C4-2B (cell line): ENCODE measurements at regions not wholly inside any gene's neighbourhood (a gene's known extent, or its start where the extent isn't known, plus 50 kb on each side); places are given as distances from the start of the nearest gene placed in this dataset.

Source experiments
- H3K27ac ChIP-seq: fragments of 450-650 bp; 2 replicates; pipeline ENCODE4 v1.5.1; 2017
- ZFX ChIP-seq: fragments of 450-650 bp; IDR thresholded peaks from 2 replicates; pipeline ENCODE4 v1.6.1; 2017
- TF ChIP-seq, protein P1 (sequence below): fragments of 450-650 bp; conservative IDR thresholded peaks from 2 replicates; pipeline ENCODE4 v1.5.1; 2017; ENCODE audit warnings: mild to moderate bottlenecking

DNA sequence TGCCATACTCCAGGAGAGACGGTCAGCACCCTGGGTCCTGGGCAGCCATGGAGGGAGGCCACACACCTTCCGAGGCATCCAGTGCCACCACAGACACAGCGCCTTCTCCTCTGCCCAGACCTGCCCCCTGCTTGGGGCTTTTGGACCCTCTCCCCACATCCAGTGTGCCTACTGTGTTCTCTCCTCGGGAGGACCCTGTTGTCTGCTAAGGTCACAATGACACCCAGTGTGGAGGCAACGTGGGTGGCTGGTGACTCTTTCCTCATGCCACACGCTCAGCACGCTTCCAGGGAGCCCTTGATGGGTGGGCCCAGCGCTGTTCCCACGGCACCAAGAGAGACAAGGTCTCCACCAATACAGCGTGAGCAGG lies 251.9 kb downstream of the EIPR1 start:
- no peak for TF ChIP-seq ZFX
- TF ChIP-seq, protein P1, sequence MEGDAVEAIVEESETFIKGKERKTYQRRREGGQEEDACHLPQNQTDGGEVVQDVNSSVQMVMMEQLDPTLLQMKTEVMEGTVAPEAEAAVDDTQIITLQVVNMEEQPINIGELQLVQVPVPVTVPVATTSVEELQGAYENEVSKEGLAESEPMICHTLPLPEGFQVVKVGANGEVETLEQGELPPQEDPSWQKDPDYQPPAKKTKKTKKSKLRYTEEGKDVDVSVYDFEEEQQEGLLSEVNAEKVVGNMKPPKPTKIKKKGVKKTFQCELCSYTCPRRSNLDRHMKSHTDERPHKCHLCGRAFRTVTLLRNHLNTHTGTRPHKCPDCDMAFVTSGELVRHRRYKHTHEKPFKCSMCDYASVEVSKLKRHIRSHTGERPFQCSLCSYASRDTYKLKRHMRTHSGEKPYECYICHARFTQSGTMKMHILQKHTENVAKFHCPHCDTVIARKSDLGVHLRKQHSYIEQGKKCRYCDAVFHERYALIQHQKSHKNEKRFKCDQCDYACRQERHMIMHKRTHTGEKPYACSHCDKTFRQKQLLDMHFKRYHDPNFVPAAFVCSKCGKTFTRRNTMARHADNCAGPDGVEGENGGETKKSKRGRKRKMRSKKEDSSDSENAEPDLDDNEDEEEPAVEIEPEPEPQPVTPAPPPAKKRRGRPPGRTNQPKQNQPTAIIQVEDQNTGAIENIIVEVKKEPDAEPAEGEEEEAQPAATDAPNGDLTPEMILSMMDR: no peak
- H3K27ac ChIP-seq: no peak overlapping the region

DNA sequence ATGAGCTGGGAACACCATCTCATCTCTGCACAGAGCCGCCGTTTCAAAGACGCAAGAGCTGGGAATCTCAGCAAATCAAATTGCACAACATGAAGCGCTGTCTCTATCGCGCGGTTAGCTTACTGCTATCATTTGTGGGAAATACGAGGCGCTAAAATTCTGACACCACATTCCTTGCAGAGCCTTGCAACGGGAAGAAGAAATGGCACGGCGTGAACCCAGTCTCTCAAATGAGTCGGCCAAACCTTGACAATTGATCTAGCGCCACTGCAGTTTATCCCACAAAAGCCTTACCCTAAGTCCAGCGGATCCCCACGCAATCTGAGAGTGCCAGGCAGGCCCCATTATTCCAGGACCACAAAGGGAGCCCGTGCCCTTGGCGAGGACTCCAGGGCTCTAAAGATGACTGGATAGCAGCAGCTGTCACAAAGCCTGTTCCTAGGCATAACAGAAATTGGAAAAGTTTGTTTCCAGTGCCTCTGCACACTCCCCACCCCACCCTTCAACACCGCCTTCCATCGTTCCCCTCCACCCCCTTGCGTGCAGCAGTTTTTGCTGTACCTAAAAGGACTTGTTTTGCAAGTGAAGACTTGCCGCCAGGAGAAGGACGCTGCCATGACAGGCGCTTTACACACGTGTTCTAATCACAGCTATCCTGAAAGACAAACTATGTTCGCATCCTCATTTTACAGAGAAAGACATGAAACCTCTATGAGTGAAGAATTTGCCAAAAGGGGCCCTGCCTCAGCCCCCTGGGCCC lies 252.4 kb downstream of the EIPR1 start:
- TF ChIP-seq, protein P1: no peak
- TF ChIP-seq ZFX: no peak

DNA sequence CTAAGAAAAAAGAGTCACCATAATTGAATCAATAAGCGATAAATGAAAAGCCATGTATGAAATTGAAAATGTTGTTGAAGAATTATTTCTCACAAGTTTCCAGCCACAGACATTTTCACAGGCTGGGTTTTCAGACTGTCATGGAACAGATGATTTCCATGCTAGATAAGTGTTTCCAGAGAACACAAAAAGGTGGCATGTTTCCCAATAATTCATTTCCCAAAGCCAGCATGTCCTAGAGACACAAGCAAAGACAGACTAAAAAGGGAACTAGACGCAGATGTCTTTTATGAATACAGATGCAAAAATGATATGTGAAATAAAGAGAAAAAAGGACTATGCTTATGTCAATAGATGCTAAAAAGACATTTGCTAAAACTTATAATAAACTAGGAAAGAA lies 255.1 kb downstream of the EIPR1 start:
- no peak for TF ChIP-seq ZFX
- no peak overlapping the region for H3K27ac ChIP-seq

More for the DNA sequence above, 252.4 kb downstream of the EIPR1 start:
- H3K27ac ChIP-seq: no peak overlapping the region

DNA sequence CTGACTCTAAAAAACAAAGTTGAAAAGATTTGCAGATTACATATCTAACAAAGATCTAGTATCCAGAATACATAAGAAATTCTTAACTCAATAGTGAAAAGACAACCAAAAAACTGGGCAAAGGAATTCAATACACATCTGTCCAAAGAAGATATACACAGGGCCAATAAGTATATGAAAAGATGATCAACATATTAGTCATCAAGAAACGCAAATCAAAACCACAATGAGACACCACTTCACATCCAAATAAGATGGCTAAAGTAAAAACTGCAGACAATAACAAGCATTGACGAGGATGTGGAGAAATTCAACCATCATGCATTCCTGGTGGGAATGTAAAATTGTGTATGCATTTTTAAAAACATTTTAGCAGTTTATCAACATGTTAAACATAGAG lies 256.0 kb downstream of the EIPR1 start:
- no peak for TF ChIP-seq ZFX
- TF ChIP-seq, protein P1: no peak
- no peak overlapping the region for H3K27ac ChIP-seq

DNA sequence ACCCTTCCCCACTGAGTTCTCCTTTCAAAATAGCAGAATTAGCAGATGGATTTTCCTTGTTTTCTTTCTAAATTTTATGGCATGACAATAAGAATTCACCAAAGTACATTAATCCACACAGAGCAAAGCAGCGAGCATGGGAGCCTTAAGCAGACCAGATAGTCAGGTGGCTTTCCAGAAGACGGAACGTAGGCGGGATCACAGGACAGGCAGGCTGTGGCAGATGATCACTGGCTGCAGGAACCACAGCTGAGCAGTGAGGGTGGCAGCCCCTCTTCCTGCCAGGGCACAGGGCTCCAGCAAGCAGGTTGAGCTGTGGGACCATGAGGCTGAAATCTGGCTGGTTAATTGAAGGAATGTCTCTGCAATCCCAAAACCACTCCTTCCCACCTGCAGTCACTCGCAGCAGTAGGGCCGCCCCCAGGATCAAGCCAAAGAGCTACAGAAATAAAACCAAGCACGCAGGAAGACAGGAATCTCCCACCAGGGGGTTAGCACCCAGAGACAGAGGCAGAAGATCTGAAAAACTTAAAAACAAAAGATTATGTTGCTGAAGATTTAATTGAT lies 259.9 kb downstream of the EIPR1 start:
- no peak overlapping the region for H3K27ac ChIP-seq
- TF ChIP-seq, protein P1: no peak
- TF ChIP-seq ZFX: no peak

DNA sequence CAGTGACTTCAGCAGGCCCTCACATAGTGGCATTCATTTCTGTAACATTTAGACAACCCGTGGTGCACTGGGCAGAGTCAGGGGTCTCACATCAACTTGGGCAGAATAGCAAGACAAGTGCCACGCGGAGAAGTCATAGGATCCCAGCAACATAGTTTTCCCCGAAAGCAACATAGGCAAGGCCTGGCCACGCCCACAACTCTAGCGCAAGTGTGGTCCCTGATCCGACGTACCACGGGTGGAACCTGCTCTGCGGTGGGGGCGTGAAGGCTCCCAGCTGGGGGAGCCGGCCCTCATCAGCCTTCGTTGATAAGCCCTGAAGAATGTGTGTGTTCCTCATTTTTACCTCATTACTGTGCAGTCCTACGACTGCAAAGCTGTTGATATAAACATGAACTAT lies 261.2 kb downstream of the EIPR1 start:
- H3K27ac ChIP-seq: no peak overlapping the region
- TF ChIP-seq ZFX: no peak

DNA sequence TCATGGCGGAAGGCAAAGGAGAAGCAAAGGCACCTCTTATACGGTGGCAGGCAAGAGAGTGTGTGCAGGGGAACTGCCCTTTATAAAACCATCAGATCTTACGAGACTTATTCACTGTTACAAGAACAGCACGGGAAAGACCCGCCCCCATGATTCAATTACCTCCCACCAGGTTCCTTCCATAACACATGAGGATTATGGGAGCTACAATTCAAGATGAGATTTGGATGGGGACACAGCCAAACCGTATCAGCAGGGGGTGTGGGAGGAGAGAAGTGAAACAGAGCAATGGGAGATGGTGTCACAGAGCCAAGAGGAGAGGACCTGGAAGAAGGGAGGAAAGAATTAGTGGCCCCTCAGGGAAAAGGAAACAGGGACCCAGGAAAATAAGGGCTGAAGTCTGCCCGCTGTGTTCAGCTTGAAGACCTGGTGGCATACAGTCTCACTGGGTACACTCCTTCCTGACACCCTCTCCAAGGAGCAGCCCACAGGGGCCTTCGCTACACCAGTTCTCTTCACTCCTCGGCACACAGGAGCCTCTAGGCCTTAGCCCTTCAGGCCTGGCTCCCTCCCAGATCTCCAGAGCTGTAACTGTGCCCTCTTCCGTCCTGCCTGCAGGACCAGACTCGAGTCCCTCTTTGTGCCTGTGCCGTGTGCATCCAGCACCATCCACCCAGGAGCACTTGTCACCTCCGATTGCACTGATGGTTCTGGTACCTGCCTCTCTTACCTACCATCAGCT lies 262.1 kb downstream of the EIPR1 start:
- TF ChIP-seq, protein P1: no peak
- no peak for TF ChIP-seq ZFX
- H3K27ac ChIP-seq: no peak overlapping the region

DNA sequence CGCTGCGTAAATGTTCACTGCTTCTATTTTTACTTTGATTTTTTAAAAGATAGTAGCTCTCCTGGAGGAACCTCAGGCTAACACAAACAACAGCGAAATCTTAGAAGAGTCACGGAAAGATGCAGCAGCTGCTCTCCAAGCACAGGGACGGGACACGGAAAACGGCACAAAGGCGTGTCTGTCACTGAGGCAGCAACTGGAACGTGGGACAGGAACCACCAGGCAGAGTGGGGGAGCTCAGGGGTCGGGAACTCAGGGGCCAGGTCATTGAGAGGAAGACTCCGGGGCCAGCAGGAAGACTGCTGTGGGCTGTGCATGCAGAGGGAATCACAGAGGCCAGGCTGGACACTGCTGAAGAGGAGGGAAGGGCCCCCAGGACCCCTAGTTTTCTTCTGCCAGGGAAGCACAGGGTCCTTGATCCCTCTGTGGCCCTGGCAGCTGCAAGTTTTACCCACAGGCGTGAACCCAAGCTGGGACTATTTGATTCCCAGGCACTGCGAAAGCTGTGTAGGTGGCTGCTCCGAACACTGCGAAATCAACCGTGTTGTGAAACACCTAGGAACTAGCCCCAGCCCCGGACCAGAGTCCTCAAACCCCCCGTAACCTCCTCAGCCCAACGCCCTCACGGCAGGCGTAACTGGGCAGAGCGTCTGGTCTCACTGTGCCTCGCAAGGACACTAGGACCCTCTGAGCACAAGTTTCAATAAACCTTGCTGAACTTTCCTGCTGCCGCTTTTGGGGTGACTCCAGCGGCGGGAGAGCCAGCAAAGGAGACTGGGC lies 263.0 kb downstream of the EIPR1 start:
- TF ChIP-seq, protein P1: no peak
- no peak for TF ChIP-seq ZFX
- H3K27ac ChIP-seq: no peak overlapping the region
